ENCODE measurements at regions not wholly inside any gene's neighbourhood (a gene's known extent, or its start where the extent isn't known, plus 50 kb on each side); places are given as distances from the start of the nearest gene placed in this dataset.
"Not testable (repeated sequence)": the region's sequence is repeated elsewhere in the genome, so short reads cannot be mapped to it uniquely, and the experiment has no call there.

DNA sequence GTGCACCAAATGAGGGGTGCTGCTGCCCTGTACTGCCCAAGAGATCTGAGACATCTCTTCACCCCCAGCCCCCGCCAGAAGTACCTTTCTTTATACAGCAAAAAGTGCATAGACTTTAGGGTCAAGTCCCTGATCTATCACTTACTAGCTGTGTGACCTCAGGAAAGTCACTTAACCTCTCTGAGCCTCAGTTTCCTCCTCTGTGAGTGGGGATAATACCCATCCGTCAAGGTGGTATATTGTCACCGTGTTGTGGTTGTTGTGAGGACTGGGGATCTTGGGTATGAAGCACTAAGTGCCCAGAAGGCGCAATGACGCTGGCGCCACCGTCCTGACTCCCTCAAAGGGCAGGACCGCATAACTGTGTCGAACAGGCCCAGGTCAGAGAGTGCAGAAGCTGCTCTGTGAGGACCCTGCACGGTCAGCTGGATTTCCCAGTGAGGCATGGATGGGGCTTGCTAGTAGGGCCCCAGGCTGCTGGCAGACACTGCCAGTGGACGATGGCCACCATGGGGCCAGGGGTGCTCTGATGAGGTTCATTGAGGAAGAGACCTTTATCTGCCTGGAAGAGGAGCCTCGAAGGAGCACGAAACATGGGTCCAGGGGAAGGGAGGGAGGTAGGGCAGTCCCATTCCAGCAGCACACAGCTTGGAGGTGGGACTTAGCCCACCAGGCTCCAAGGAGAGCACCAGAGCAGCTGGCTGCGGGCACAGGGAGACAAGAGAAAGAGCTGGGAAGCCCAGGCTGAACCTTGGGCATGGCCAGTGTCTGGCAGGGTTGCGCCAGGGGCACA is 61.8 kb upstream of the LAPTM4A start:
- DNase-seq, result no peak
- no peaks in the 10 kb centered on the region for H3K36me3 ChIP-seq
- TF ChIP-seq, protein P1, sequence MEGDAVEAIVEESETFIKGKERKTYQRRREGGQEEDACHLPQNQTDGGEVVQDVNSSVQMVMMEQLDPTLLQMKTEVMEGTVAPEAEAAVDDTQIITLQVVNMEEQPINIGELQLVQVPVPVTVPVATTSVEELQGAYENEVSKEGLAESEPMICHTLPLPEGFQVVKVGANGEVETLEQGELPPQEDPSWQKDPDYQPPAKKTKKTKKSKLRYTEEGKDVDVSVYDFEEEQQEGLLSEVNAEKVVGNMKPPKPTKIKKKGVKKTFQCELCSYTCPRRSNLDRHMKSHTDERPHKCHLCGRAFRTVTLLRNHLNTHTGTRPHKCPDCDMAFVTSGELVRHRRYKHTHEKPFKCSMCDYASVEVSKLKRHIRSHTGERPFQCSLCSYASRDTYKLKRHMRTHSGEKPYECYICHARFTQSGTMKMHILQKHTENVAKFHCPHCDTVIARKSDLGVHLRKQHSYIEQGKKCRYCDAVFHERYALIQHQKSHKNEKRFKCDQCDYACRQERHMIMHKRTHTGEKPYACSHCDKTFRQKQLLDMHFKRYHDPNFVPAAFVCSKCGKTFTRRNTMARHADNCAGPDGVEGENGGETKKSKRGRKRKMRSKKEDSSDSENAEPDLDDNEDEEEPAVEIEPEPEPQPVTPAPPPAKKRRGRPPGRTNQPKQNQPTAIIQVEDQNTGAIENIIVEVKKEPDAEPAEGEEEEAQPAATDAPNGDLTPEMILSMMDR (IDR thresholded peaks at IDR 0.05), result no peak
- peaks cover 8% of the 10 kb centered on the region for H3K4me1 ChIP-seq
- H3K9ac ChIP-seq (ENCODE audit: low read depth in 2 of 2, low read length in 2 of 2), result no peak overlapping the region
- no peak overlapping the region for H3K27ac ChIP-seq
- intact Hi-C loops (cut with DNase I), result no loop called here
- no peaks in the 10 kb centered on the region for H3K27me3 ChIP-seq
- H3K4me3 ChIP-seq, result no peak overlapping the region
- no peaks in the 10 kb centered on the region for H3K9me3 ChIP-seq

DNA sequence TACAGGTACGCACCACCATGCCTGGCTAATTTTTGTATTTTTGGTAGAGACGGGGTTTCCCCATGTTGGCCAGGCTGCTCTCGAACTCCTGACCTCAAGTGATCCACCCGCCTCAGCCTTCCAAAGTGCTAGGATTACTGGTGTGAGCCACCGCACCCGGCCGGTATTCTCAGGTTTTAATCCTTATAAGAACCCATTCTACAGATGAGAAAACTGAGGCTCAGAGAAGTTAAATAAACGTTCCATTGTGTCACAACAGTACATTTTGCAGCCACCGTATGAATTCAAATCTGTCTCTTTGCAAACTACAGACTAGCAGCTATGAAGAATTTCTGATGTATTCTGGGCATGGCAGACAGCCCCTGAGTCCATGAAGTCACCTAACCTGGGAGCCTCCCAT is 60.9 kb upstream of the LAPTM4A start:
- H3K36me3 ChIP-seq; DNase-seq; H3K9me3 ChIP-seq; H3K9ac ChIP-seq (ENCODE audit: low read depth in 2 of 2, low read length in 2 of 2); H3K4me3 ChIP-seq; H3K27ac ChIP-seq; H3K27me3 ChIP-seq; H3K4me1 ChIP-seq; intact Hi-C loops (cut with DNase I): not testable (repeated sequence)

DNA sequence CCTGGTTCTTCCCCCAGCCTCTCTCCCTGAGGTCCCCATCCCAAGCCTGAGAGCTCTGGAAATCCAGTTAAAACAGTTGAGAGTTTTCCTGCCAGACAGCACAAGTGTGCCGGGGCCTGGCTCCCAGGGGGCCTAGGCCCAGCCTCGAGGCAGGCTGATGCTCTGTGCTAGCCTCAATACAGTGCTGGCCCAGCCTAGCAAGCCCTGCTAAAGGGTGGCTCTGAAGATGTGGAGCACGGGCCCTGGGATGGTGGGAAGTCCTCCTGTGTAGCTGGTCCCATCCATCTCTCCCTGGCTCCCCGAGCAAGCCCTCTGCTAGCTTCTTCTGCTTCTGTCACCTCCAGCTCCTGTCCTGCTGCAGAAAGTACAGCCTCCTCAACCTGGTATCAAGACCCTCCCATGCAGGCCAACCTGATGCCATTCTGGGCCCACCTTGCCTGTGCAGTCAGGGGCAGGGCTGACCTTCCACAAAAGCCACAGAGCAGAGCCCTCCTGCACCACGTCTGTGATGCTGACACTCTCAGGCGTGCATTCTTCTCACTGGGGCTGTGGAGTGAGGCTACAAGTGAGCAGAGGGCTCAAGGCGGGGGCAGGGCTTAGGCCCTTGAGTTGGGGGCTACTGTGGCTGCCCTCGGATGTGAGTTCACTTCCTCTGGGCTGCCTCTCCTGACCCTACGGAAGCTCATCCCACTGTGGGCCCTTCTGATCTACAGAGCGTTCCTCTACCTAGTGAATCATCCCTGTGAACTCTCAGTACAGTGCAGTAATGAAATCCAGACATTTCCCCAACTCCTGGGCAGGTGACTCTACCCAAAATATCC is 60.1 kb upstream of the LAPTM4A start:
- intact Hi-C loops (cut with DNase I), result no loop called here
- H3K4me3 ChIP-seq, result no peak overlapping the region
- H3K9ac ChIP-seq (ENCODE audit: low read depth in 2 of 2, low read length in 2 of 2), result peak overlapping the region in 1 of 2 donors; percentile 29
- DNase-seq, result no peak
- H3K27me3 ChIP-seq, result no peaks in the 10 kb centered on the region
- no peak overlapping the region for H3K27ac ChIP-seq
- H3K4me1 ChIP-seq, result peaks cover 8% of the 10 kb centered on the region
- TF ChIP-seq, protein P1 (IDR thresholded peaks at IDR 0.05), result no peak
- H3K9me3 ChIP-seq, result no peaks in the 10 kb centered on the region
- no peaks in the 10 kb centered on the region for H3K36me3 ChIP-seq

DNA sequence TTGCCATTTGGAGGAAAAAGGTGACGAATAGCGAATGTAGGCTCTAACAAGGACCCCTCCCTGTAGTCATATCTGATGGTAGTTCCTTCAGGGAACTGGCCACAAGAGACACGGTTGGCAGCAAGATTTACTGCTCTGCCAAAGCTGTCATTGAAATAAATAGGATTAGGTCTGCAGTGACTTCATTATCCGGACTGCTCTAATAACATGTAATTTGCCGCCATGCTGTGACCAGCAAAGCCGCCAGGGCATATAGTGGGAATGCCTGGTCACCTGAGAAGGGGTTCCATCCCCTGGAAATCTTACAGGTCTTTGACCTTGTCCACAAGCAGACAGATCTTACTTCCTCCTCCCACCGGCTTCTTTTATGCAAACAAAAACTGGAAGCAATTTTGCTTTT is 59.4 kb upstream of the LAPTM4A start:
- Histone ChIP-seq H3K9me3 (no peaks in the 10 kb centered on the region), H3K4me3 (no peak overlapping the region), H3K27ac (no peak overlapping the region), H3K9ac (ENCODE audit: low read depth in 2 of 2, low read length in 2 of 2) (peak overlapping the region in 1 of 2 donors; percentile 29), H3K27me3 (no peaks in the 10 kb centered on the region), H3K4me1 (peaks cover 5% of the 10 kb centered on the region), H3K36me3 (no peaks in the 10 kb centered on the region)
- TF ChIP-seq, protein P1 (IDR thresholded peaks at IDR 0.05), result no peak
- DNase-seq, result no peak
- intact Hi-C loops (cut with DNase I), result no loop called here

DNA sequence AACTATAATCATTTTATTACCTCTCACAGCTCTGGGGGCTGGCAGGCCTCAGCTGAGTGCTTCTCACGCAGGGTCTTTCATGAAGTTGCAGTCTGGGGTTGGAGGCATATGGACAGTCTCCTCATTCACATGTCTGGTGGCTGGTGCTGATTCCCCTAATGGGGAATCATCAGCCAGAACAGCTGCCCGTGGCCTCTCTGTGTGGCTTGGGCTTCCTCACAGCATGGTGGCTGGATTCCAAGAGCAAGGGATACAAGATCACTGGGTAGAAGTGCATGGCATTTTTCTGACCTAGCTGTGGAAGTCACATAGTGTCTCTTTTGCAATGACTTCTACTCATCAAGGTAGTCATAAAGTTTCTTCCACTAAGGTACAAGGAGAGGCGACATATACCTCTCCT is 59.0 kb upstream of the LAPTM4A start:
- H3K27ac ChIP-seq, result no peak overlapping the region
- peaks cover under 1% of the 10 kb centered on the region for H3K4me1 ChIP-seq
- no peak overlapping the region for H3K4me3 ChIP-seq
- TF ChIP-seq, protein P1 (IDR thresholded peaks at IDR 0.05), result no peak
- no peak overlapping the region for H3K9ac ChIP-seq (ENCODE audit: low read depth in 2 of 2, low read length in 2 of 2)
- intact Hi-C loops (cut with DNase I), result no loop called here
- no peak for DNase-seq
- H3K27me3 ChIP-seq, result no peaks in the 10 kb centered on the region
- H3K36me3 ChIP-seq, result no peaks in the 10 kb centered on the region
- no peaks in the 10 kb centered on the region for H3K9me3 ChIP-seq
